Activated CD8-positive, alpha-beta memory T cell treated with anti-CD3 and anti-CD28 coated beads, Interleukin-2, amount 10 ng/mL, durations not matched to agents 7 days and 5 days (primary cell): ENCODE measurements at regions not wholly inside any gene's neighbourhood (a gene's known extent, or its start where the extent isn't known, plus 50 kb on each side); places are given as distances from the start of the nearest gene placed in this dataset.

Source experiments
- ATAC-seq: fragments of 150-1000 bp; cut with Tn5 transposase; one replicate; pipeline ENCODE4 v1.10.0; 2021; ENCODE audit warnings: moderate library complexity
- CTCF ChIA-PET: fragments of 350-600 bp; sonication (Branson Sonifier 250); formaldehyde crosslinking; loops from one replicate; lab custom pipeline; 2021; ENCODE audit warnings: antibody characterized with exemption; lab: Charles Lee
- DNase-seq: peaks from one replicate; pipeline ENCODE4 v3.0.0-alpha.2; 2020
- H3K27ac Mint-ChIP-seq: one replicate; pipeline ENCODE4 v1.8.0; 2021; ENCODE audit warnings: mild to moderate bottlenecking, mixed read lengths
- H3K27me3 Mint-ChIP-seq: one replicate; pipeline ENCODE4 v1.8.0; 2021; ENCODE audit warnings: mixed read lengths
- H3K36me3 Mint-ChIP-seq: one replicate; pipeline ENCODE4 v1.8.0; 2021; ENCODE audit warnings: mild to moderate bottlenecking, mixed read lengths
- H3K4me1 Mint-ChIP-seq: one replicate; pipeline ENCODE4 v1.8.0; 2021; ENCODE audit warnings: mixed read lengths
- H3K4me3 Mint-ChIP-seq: one replicate; pipeline ENCODE4 v1.8.0; 2021; ENCODE audit warnings: mild to moderate bottlenecking, moderate library complexity, mixed read lengths
- H3K9me3 Mint-ChIP-seq: one replicate; pipeline ENCODE4 v1.8.0; 2022; ENCODE audit warnings: low read depth, mixed read lengths

- Mint-ChIP-seq H3K36me3 (no peaks in the 10 kb centered on the region), H3K4me1 (no peaks in the 10 kb centered on the region), H3K9me3 (no peaks in the 10 kb centered on the region), H3K27ac (no peak overlapping the region), H3K4me3 (no peak overlapping the region), H3K27me3 (no peaks in the 10 kb centered on the region)
- ATAC-seq (no peak), DNase-seq (no peak)
- CTCF ChIA-PET: no interaction called here
These were observed 217.7 kb upstream of the IER5L start for GRCh38 chr9:129395633-129396364.

- Mint-ChIP-seq H3K4me1 (no peaks in the 10 kb centered on the region), H3K27me3 (no peaks in the 10 kb centered on the region), H3K9me3 (no peaks in the 10 kb centered on the region), H3K36me3 (no peaks in the 10 kb centered on the region), H3K4me3 (no peak overlapping the region), H3K27ac (no peak overlapping the region)
- ATAC-seq: no peak
- no peak for DNase-seq
- CTCF ChIA-PET: no interaction called here
These were observed 216.8 kb upstream of the IER5L start for GRCh38 chr9:129394886-129395279.

GRCh38 chr9:129394061-129394885 lies 216.2 kb upstream of the IER5L start:
- no peaks in the 10 kb centered on the region for H3K9me3 Mint-ChIP-seq
- H3K4me3 Mint-ChIP-seq: no peak overlapping the region
- no peaks in the 10 kb centered on the region for H3K27me3 Mint-ChIP-seq
- CTCF ChIA-PET: interaction anchor here (0.8 kb wide), 1 partner anchor 10 kb away, joined by 3 read pairs; no protein-coding TSS in a partner anchor
- no peak for DNase-seq
- no peaks in the 10 kb centered on the region for H3K36me3 Mint-ChIP-seq
- no peak overlapping the region for H3K27ac Mint-ChIP-seq
- H3K4me1 Mint-ChIP-seq: no peaks in the 10 kb centered on the region
- no peak for ATAC-seq

- DNase-seq: no peak
- no peaks in the 10 kb centered on the region for H3K27me3 Mint-ChIP-seq
These were observed 215.0 kb upstream of the IER5L start for GRCh38 chr9:129393064-129393463.

GRCh38 chr9:129392093-129392541 lies 214.1 kb upstream of the IER5L start:
- H3K36me3 Mint-ChIP-seq: no peaks in the 10 kb centered on the region
- no peaks in the 10 kb centered on the region for H3K27me3 Mint-ChIP-seq
- CTCF ChIA-PET: no interaction called here
- no peak overlapping the region for H3K27ac Mint-ChIP-seq
- DNase-seq: no peak
- no peaks in the 10 kb centered on the region for H3K4me1 Mint-ChIP-seq
- no peak for ATAC-seq
- H3K4me3 Mint-ChIP-seq: no peak overlapping the region
- H3K9me3 Mint-ChIP-seq: no peaks in the 10 kb centered on the region

More at GRCh38 chr9:129393064-129393463, 215.0 kb upstream of the IER5L start:
- no peak overlapping the region for H3K27ac Mint-ChIP-seq
- no peak overlapping the region for H3K4me3 Mint-ChIP-seq
- no peak for ATAC-seq
- H3K4me1 Mint-ChIP-seq: no peaks in the 10 kb centered on the region
- H3K9me3 Mint-ChIP-seq: no peaks in the 10 kb centered on the region
- H3K36me3 Mint-ChIP-seq: no peaks in the 10 kb centered on the region
- CTCF ChIA-PET: no interaction called here

- CTCF ChIA-PET: no interaction called here
- H3K4me1 Mint-ChIP-seq: no peaks in the 10 kb centered on the region
- no peak overlapping the region for H3K27ac Mint-ChIP-seq
- no peak for DNase-seq
- H3K27me3 Mint-ChIP-seq: no peaks in the 10 kb centered on the region
- no peak for ATAC-seq
- no peaks in the 10 kb centered on the region for H3K36me3 Mint-ChIP-seq
- H3K9me3 Mint-ChIP-seq: no peaks in the 10 kb centered on the region
- H3K4me3 Mint-ChIP-seq: no peak overlapping the region
These were observed 213.2 kb upstream of the IER5L start for GRCh38 chr9:129391221-129391661.

- CTCF ChIA-PET: no interaction called here
- Mint-ChIP-seq H3K9me3 (no peaks in the 10 kb centered on the region), H3K4me1 (no peaks in the 10 kb centered on the region), H3K27me3 (no peaks in the 10 kb centered on the region), H3K4me3 (no peak overlapping the region), H3K36me3 (no peaks in the 10 kb centered on the region), H3K27ac (no peak overlapping the region)
- no peak for DNase-seq
- no peak for ATAC-seq
These were observed 212.5 kb upstream of the IER5L start for GRCh38 chr9:129390541-129390940.

GRCh38 chr9:129387822-129388221 lies 209.8 kb upstream of the IER5L start:
- ATAC-seq (no peak), DNase-seq (no peak)
- H3K27me3 Mint-ChIP-seq: no peaks in the 10 kb centered on the region
- no peak overlapping the region for H3K4me3 Mint-ChIP-seq
- CTCF ChIA-PET: no interaction called here
- H3K36me3 Mint-ChIP-seq: no peaks in the 10 kb centered on the region
- H3K9me3 Mint-ChIP-seq: no peaks in the 10 kb centered on the region
- peaks cover 6% of the 10 kb centered on the region for H3K4me1 Mint-ChIP-seq
- no peak overlapping the region for H3K27ac Mint-ChIP-seq

GRCh38 chr9:129386812-129387177 lies 208.7 kb upstream of the IER5L start:
- Mint-ChIP-seq H3K9me3 (no peaks in the 10 kb centered on the region), H3K27me3 (peaks cover 5% of the 10 kb centered on the region), H3K4me3 (no peak overlapping the region), H3K4me1 (peaks cover 9% of the 10 kb centered on the region), H3K36me3 (no peaks in the 10 kb centered on the region), H3K27ac (no peak overlapping the region)
- DNase-seq (no peak), ATAC-seq (no peak)
- CTCF ChIA-PET: no interaction called here

- Mint-ChIP-seq H3K27me3 (peaks cover 7% of the 10 kb centered on the region), H3K36me3 (no peaks in the 10 kb centered on the region), H3K4me3 (no peak overlapping the region), H3K4me1 (peaks cover 9% of the 10 kb centered on the region), H3K27ac (no peak overlapping the region), H3K9me3 (no peaks in the 10 kb centered on the region)
- CTCF ChIA-PET: interaction anchor here (1.6 to 2.1 kb wide), 2 partner anchors 27 to 254 kb away, joined by 5 read pairs; no protein-coding TSS in a partner anchor
- no peak for ATAC-seq
- no peak for DNase-seq
These were observed 207.3 kb upstream of the IER5L start for GRCh38 chr9:129385211-129385934.

GRCh38 chr9:129384491-129385210 lies 206.6 kb upstream of the IER5L start:
- Mint-ChIP-seq H3K27me3 (peaks cover 7% of the 10 kb centered on the region), H3K36me3 (no peaks in the 10 kb centered on the region), H3K4me1 (peaks cover 9% of the 10 kb centered on the region), H3K27ac (no peak overlapping the region), H3K9me3 (no peaks in the 10 kb centered on the region), H3K4me3 (peak overlapping the region; percentile 63)
- ATAC-seq: no peak
- CTCF ChIA-PET: interaction anchor here (1.0 to 2.1 kb wide), 5 partner anchors 9 to 253 kb away, joined by 3 to 5 read pairs (median 3); no protein-coding TSS in a partner anchor
- DNase-seq: no peak

- Mint-ChIP-seq H3K4me1 (peaks cover 9% of the 10 kb centered on the region), H3K27me3 (peaks cover 7% of the 10 kb centered on the region)
- ATAC-seq: peak; percentile 90
These were observed 205.8 kb upstream of the IER5L start for GRCh38 chr9:129383561-129384490.

More at GRCh38 chr9:129383561-129384490, 205.8 kb upstream of the IER5L start:
- CTCF ChIA-PET: interaction anchor here (0.7 to 2.1 kb wide), 14 partner anchors 10 to 252 kb away, joined by 3 to 6 read pairs (median 3); partner anchors contain the start of gene IER5L
- peak overlapping the region; percentile 63 for H3K4me3 Mint-ChIP-seq
- H3K9me3 Mint-ChIP-seq: no peaks in the 10 kb centered on the region
- DNase-seq: peak; percentile 72
- peak overlapping the region; percentile 61 for H3K27ac Mint-ChIP-seq
- H3K36me3 Mint-ChIP-seq: no peaks in the 10 kb centered on the region
